ENCODE measurements at regions not wholly inside any gene's neighbourhood (a gene's known extent, or its start where the extent isn't known, plus 50 kb on each side); places are given as distances from the start of the nearest gene placed in this dataset.

GRCh38 chr2:5437375-5437774 lies 254.8 kb upstream of the SOX11 start:
- no peaks in the 10 kb centered on the region for H3K79me2 ChIP-seq (ENCODE audit: insufficient read depth, low read length)
- no peak overlapping the region for H3K9ac ChIP-seq (ENCODE audit: low read depth, low read length)
- H3K9me3 ChIP-seq (ENCODE audit: insufficient read depth, low read length, severe bottlenecking), result no peaks in the 10 kb centered on the region
- H3K27ac ChIP-seq (ENCODE audit: low read length), result no peak overlapping the region
- no peak for TF ChIP-seq CTCF (IDR thresholded peaks at IDR 0.05; ENCODE audit: borderline replicate concordance, extremely low read depth, low read length, poor library complexity, severe bottlenecking)
- no peak for TF ChIP-seq EZH2 (IDR thresholded peaks at IDR 0.05; ENCODE audit: borderline replicate concordance, low read depth, low read length, severe bottlenecking)
- H3K4me3 ChIP-seq (ENCODE audit: low read depth in 1 of 2, low read length in 2 of 2), result no peak overlapping the region
- no peaks in the 10 kb centered on the region for H3K4me1 ChIP-seq (ENCODE audit: insufficient read depth, low read length)
- H3K27me3 ChIP-seq (ENCODE audit: insufficient read depth, low read length, poor library complexity), result no peaks in the 10 kb centered on the region
- ATAC-seq (ENCODE audit: insufficient read depth, low read depth), result no peak
- H4K20me1 ChIP-seq (ENCODE audit: insufficient read depth, low read length), result no peaks in the 10 kb centered on the region
- no peak overlapping the region for H2AFZ ChIP-seq (ENCODE audit: low read depth, low read length)
- no peaks in the 10 kb centered on the region for H3K36me3 ChIP-seq (ENCODE audit: insufficient read depth, low read length)
- no peak for DNase-seq
- H3K4me2 ChIP-seq (ENCODE audit: insufficient read depth, low read length), result no peak overlapping the region

GRCh38 chr2:5440174-5440573 lies 252.0 kb upstream of the SOX11 start:
- DNase-seq (no peak), ATAC-seq (ENCODE audit: insufficient read depth, low read depth) (no peak)
- Histone ChIP-seq H2AFZ (ENCODE audit: low read depth, low read length) (no peak overlapping the region), H3K9ac (ENCODE audit: low read depth, low read length) (no peak overlapping the region), H3K27ac (ENCODE audit: low read length) (no peak overlapping the region), H3K79me2 (ENCODE audit: insufficient read depth, low read length) (no peaks in the 10 kb centered on the region), H4K20me1 (ENCODE audit: insufficient read depth, low read length) (no peaks in the 10 kb centered on the region), H3K4me1 (ENCODE audit: insufficient read depth, low read length) (no peaks in the 10 kb centered on the region), H3K36me3 (ENCODE audit: insufficient read depth, low read length) (no peaks in the 10 kb centered on the region), H3K4me2 (ENCODE audit: insufficient read depth, low read length) (no peak overlapping the region), H3K27me3 (ENCODE audit: insufficient read depth, low read length, poor library complexity) (no peaks in the 10 kb centered on the region), H3K9me3 (ENCODE audit: insufficient read depth, low read length, severe bottlenecking) (no peaks in the 10 kb centered on the region), H3K4me3 (ENCODE audit: low read depth in 1 of 2, low read length in 2 of 2) (no peak overlapping the region)
- TF ChIP-seq CTCF (IDR thresholded peaks at IDR 0.05; ENCODE audit: borderline replicate concordance, extremely low read depth, low read length, poor library complexity, severe bottlenecking), result no peak

- H3K79me2 ChIP-seq (ENCODE audit: insufficient read depth, low read length), result no peaks in the 10 kb centered on the region
- no peaks in the 10 kb centered on the region for H4K20me1 ChIP-seq (ENCODE audit: insufficient read depth, low read length)
- H3K27me3 ChIP-seq (ENCODE audit: insufficient read depth, low read length, poor library complexity), result no peaks in the 10 kb centered on the region
- no peak overlapping the region for H2AFZ ChIP-seq (ENCODE audit: low read depth, low read length)
- H3K4me3 ChIP-seq (ENCODE audit: low read depth in 1 of 2, low read length in 2 of 2), result no peak overlapping the region
- H3K4me2 ChIP-seq (ENCODE audit: insufficient read depth, low read length), result no peak overlapping the region
- no peak overlapping the region for H3K9ac ChIP-seq (ENCODE audit: low read depth, low read length)
- no peak overlapping the region for H3K27ac ChIP-seq (ENCODE audit: low read length)
- H3K4me1 ChIP-seq (ENCODE audit: insufficient read depth, low read length), result no peaks in the 10 kb centered on the region
- ATAC-seq (ENCODE audit: insufficient read depth, low read depth), result no peak
- TF ChIP-seq CTCF (IDR thresholded peaks at IDR 0.05; ENCODE audit: borderline replicate concordance, extremely low read depth, low read length, poor library complexity, severe bottlenecking) (no peak), EZH2 (IDR thresholded peaks at IDR 0.05; ENCODE audit: borderline replicate concordance, low read depth, low read length, severe bottlenecking) (no peak)
- H3K36me3 ChIP-seq (ENCODE audit: insufficient read depth, low read length), result no peaks in the 10 kb centered on the region
- no peaks in the 10 kb centered on the region for H3K9me3 ChIP-seq (ENCODE audit: insufficient read depth, low read length, severe bottlenecking)
- no peak for DNase-seq
Measured at GRCh38 chr2:5442736-5443135, 249.4 kb upstream of the SOX11 start.

GRCh38 chr2:5444168-5444567 lies 248.0 kb upstream of the SOX11 start:
- Histone ChIP-seq H3K36me3 (ENCODE audit: insufficient read depth, low read length) (no peaks in the 10 kb centered on the region), H3K27ac (ENCODE audit: low read length) (no peak overlapping the region), H4K20me1 (ENCODE audit: insufficient read depth, low read length) (no peaks in the 10 kb centered on the region), H3K4me2 (ENCODE audit: insufficient read depth, low read length) (no peak overlapping the region), H2AFZ (ENCODE audit: low read depth, low read length) (no peak overlapping the region), H3K9me3 (ENCODE audit: insufficient read depth, low read length, severe bottlenecking) (no peaks in the 10 kb centered on the region), H3K9ac (ENCODE audit: low read depth, low read length) (no peak overlapping the region), H3K4me1 (ENCODE audit: insufficient read depth, low read length) (no peaks in the 10 kb centered on the region), H3K4me3 (ENCODE audit: low read depth in 1 of 2, low read length in 2 of 2) (no peak overlapping the region), H3K79me2 (ENCODE audit: insufficient read depth, low read length) (no peaks in the 10 kb centered on the region), H3K27me3 (ENCODE audit: insufficient read depth, low read length, poor library complexity) (no peaks in the 10 kb centered on the region)
- no peak for DNase-seq
- no peak for TF ChIP-seq CTCF (IDR thresholded peaks at IDR 0.05; ENCODE audit: borderline replicate concordance, extremely low read depth, low read length, poor library complexity, severe bottlenecking)
- TF ChIP-seq EZH2 (IDR thresholded peaks at IDR 0.05; ENCODE audit: borderline replicate concordance, low read depth, low read length, severe bottlenecking), result no peak
- ATAC-seq (ENCODE audit: insufficient read depth, low read depth), result no peak

Data from DND-41 (cell line).